ENCODE measurements at regions not wholly inside any gene's neighbourhood (a gene's known extent, or its start where the extent isn't known, plus 50 kb on each side); places are given as distances from the start of the nearest gene placed in this dataset.

GRCh38 chr9:20238921-20239320, 383.4 kb downstream of the MLLT3 start:
- no peak overlapping the region for H2BK20ac ChIP-seq (ENCODE audit: low read length)
- FAIRE-seq, result no peak

More at GRCh38 chr9:20238921-20239320, 383.4 kb downstream of the MLLT3 start:
- Histone ChIP-seq H4K5ac (ENCODE audit: insufficient read length, low read depth, low read length) (no peak overlapping the region), H3K9me3 (ENCODE audit: insufficient read depth in 2 of 2, low read depth in 1 of 2, low read length in 1 of 2) (peaks cover 13 to 18% of the 10 kb centered on the region in 2 experiments), H4K20me1 (replicated peaks in 1 of 2; ENCODE audit: control insufficient read depth in 1 of 2, insufficient read depth in 2 of 2, low read length in 2 of 2) (no peaks in the 10 kb centered on the region), H3K4me1 (replicated peaks in 1 of 4; ENCODE audit: control insufficient read depth in 3 of 4, insufficient read depth in 4 of 4, low read length in 3 of 4) (no peaks in the 10 kb centered on the region), H2BK15ac (ENCODE audit: low read length) (no peak overlapping the region), H3K18ac (ENCODE audit: extremely low read depth, low read length) (no peak overlapping the region), H3K27me3 (replicated peaks in 1 of 4; ENCODE audit: control insufficient read depth in 3 of 4, extremely low read depth in 1 of 4, insufficient read depth in 3 of 4, low read length in 3 of 4) (peaks cover 0 to 3% (median 0%) of the 10 kb centered on the region in 4 experiments; a peak in 2 of 7 replicates), H4K8ac (ENCODE audit: extremely low read depth, insufficient read depth, low read length) (no peak overlapping the region), H2BK120ac (replicated peaks; ENCODE audit: low read depth, low read length) (no peak overlapping the region), H2AK5ac (ENCODE audit: low read depth, low read length) (no peak overlapping the region), H3K4ac (replicated peaks; ENCODE audit: insufficient read length, low read depth, low read length) (no peak overlapping the region), H3K9ac (replicated peaks in 1 of 4; ENCODE audit: extremely low read depth in 1 of 4, low read depth in 3 of 4, low read length in 3 of 4) (no peak overlapping the region), H2AFZ (ENCODE audit: low read length) (no peak overlapping the region), H4K91ac (replicated peaks; ENCODE audit: insufficient read length, low read length) (no peak overlapping the region), H3K79me1 (ENCODE audit: low read depth, low read length) (no peaks in the 10 kb centered on the region), H3K23me2 (ENCODE audit: low read depth, low read length) (no peaks in the 10 kb centered on the region), H3K23ac (ENCODE audit: insufficient read length) (no peak overlapping the region), H2BK5ac (ENCODE audit: low read depth, low read length) (no peak overlapping the region), H3K4me2 (ENCODE audit: insufficient read depth in 1 of 2, low read depth in 2 of 2, low read length in 2 of 2) (no peak overlapping the region), H3K79me2 (ENCODE audit: control insufficient read depth in 1 of 2, insufficient read depth in 2 of 2, low read length in 2 of 2) (no peaks in the 10 kb centered on the region), H3K4me3 (ENCODE audit: extremely low read depth in 1 of 4, insufficient read depth in 2 of 4, low read depth in 3 of 4, low read length in 4 of 4) (no peak overlapping the region), H3K14ac (ENCODE audit: insufficient read length) (no peak overlapping the region), H3K27ac (ENCODE audit: low read depth, low read length) (no peak overlapping the region), H2BK12ac (ENCODE audit: low read depth, low read length) (no peak overlapping the region), H3K36me3 (ENCODE audit: control insufficient read depth in 2 of 4, insufficient read depth in 4 of 4, low read length in 3 of 4) (peaks cover 0 to 6% (median 0%) of the 10 kb centered on the region in 4 experiments; a peak in 2 of 8 replicates), H3K56ac (replicated peaks; ENCODE audit: insufficient read length, low read depth, low read length) (no peak overlapping the region)
- CTCF ChIA-PET (ENCODE audit: partially characterized antibody), result interaction anchor here (1.6 kb wide), 1 partner anchor 58 kb away, joined by 3 read pairs; no protein-coding TSS in a partner anchor
- no peak for DNase-seq (ENCODE audit: low read depth in 1 of 2, low spot score in 2 of 2)
- TF ChIP-seq SUZ12 (IDR thresholded peaks at IDR 0.05; ENCODE audit: low read length), result no peak
- TF ChIP-seq TAF7 (optimal IDR thresholded peaks at IDR 0.05; ENCODE audit: borderline replicate concordance, low read depth, low read length), result no peak
- no peak for TF ChIP-seq KDM4A (IDR thresholded peaks at IDR 0.05; ENCODE audit: low read depth, low read length, severe bottlenecking)
- TF ChIP-seq SP2 (IDR thresholded peaks at IDR 0.05; ENCODE audit: low read length), result no peak
- no peak for TF ChIP-seq BRCA1 (IDR thresholded peaks at IDR 0.05; ENCODE audit: low read depth, low read length)
- no peak for TF ChIP-seq CBX8 (IDR thresholded peaks at IDR 0.05; ENCODE audit: borderline replicate concordance, low read depth, low read length)
- TF ChIP-seq CTBP2 (IDR thresholded peaks at IDR 0.05; ENCODE audit: borderline replicate concordance, insufficient read depth, insufficient read length, low read length), result no peak
- no peak for TF ChIP-seq ATF3 (IDR thresholded peaks at IDR 0.05; ENCODE audit: insufficient read depth, low read depth, low read length)
- no peak for TF ChIP-seq SIX5 (IDR thresholded peaks at IDR 0.05; ENCODE audit: low read depth, low read length)
- no peak for TF ChIP-seq GABPA (IDR thresholded peaks at IDR 0.05; ENCODE audit: borderline replicate concordance, insufficient read depth, low read length)
- no peak for TF ChIP-seq ZNF274 (IDR thresholded peaks at IDR 0.05; ENCODE audit: borderline replicate concordance, extremely low read depth, low read length)
- TF ChIP-seq SIN3A (conservative IDR thresholded peaks at IDR 0.05 in 1 of 2, IDR thresholded peaks at IDR 0.05 in 1 of 2; ENCODE audit: low read depth in 1 of 2, low read length in 2 of 2), result no peak
- POLR2A ChIA-PET (ENCODE audit: partially characterized antibody), result no interaction called here
- WGBS, 2 experiments (ENCODE audit: extremely low coverage in 1 of 2, insufficient coverage in 1 of 2, insufficient read length in 1 of 2, insufficient replicate concordance in 2 of 2, low coverage in 1 of 2, low lambda C conversion rate in 2 of 2, missing lambda C conversion rate in 1 of 2), result 100% methylated on average over 1 of the region's 1 CpG; no CpG with 5 or more reads in 1 of the 2 experiments

Data from H1 (cell line).